HG03135 (cell line): ENCODE measurements at regions not wholly inside any gene's neighbourhood (a gene's known extent, or its start where the extent isn't known, plus 50 kb on each side); places are given as distances from the start of the nearest gene placed in this dataset.

Experiments used
- ATAC-seq: cut with Tn5 transposase; IDR thresholded peaks from one replicate; pipeline ENCODE4 v1.9.1; 2021; ENCODE audit warnings: mild to moderate bottlenecking, moderate library complexity; ENCODE audit not compliant: unreplicated experiment

DNA sequence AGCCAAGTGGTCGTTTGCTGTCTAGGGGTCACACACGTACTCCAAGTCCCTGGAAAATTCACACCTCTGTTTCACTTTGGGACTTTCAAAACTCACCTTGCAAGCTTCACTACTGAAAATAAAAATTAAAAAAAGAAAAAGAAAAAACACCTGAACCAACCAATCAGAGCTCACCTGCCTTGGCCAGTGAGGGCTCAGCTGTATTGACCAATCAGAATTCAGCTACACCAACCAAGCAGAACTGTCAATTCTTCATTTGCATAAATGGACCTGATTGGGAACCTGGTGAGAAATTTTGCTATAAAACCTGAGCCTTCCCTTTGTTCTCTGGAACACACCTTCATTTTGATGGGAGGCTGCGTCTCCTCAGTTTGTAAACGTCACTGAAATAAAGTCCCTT is 176.4 kb downstream of the TTC32 start:
- no peak for ATAC-seq

DNA sequence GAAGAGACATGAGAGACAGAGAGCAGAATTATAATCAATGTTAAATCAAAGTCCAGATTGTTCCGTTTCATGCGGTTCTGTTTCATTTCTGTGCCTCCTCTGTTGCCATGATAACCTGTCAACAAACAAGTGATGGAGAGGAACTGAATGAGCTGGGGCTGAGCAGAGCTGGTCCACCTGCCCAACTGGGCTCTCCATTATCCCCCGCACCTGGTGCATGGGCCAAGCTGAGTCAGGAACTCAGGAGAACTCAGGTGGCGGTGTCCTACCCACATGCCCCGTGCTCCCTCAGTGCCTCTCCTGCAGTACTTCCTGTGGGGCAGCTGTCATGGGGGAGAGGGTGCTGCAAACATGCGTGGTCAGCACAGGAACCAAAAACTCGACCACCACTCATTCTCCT is 178.8 kb downstream of the TTC32 start:
- no peak for ATAC-seq

DNA sequence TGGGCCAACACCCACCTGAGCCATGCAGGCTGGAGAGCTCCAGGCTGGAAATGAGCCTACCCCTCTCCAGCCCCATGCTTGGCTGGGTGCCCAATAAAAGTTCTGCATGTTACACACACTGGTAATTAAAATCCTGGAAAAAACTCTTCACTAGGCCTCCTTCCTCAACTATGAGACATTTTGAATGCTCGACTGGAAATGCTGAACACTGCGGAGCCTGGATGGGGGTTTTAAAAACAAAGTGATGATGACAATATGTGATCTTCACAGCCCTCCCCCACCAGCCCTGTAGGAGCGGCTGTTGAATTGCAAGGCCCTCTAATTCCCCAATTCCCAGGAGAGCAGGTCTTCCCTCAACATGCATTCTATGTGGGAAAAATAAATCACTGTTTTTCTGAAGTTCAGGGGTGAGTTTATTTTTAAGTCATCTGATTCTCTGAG is 179.2 kb downstream of the TTC32 start:
- no peak for ATAC-seq

DNA sequence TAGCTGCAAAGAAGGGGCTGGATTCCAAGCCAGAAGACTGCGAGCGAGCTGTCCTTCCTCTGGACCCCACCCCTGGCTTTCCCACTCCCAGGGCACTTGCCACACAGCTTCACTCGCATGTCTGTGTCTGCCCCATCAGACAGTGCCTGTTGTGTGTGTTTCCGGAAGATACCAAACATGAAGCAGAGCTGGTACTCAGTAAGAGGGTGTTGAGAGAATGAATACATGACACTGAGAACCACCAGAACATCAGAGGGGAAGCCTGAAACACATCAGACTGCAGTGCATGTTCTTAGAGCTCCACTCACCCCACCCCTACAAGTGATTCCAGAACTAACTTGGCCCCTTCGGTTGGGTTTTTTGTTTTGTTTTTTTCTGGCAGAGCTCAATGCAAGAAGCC is 181.5 kb downstream of the TTC32 start:
- ATAC-seq, result no peak

DNA sequence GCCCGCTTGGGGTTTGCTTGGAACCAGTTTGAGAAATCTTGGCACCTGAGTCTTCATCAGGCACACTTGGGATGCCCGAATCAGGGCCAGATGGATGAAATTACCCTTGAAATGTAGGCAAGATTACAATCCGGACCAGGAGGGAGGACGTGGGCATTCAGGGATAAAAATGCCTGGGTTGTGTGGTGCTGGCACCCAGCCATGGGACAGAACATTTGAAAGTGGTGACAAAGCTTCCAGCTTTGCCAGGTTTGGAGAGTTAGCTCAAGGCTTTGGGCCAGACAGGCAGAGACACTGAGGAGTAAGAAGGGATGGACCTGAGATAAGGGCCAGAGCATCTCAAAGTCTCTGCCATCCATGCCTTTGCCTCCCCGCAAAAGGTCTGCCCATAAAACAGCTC is 182.2 kb downstream of the TTC32 start:
- no peak for ATAC-seq

DNA sequence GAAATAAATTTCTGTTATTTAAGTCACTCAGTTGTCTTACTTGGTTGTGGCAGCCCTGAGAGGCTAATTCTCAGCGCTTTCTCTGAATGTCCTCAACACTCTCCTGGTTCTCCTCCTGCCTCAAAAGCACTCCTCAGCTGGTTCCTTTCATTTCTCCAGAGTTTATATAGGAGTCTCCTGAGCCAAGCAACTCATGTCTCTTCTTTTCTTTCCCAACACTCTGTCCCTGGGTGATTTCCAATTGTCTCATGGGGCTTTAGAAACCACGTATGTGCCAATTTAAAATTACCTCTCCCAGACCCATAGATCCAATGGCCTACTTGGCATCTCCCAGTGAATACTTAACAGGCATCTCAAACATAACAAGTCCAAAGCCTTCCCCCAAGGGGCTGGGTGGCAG is 184.3 kb downstream of the TTC32 start:
- no peak for ATAC-seq

DNA sequence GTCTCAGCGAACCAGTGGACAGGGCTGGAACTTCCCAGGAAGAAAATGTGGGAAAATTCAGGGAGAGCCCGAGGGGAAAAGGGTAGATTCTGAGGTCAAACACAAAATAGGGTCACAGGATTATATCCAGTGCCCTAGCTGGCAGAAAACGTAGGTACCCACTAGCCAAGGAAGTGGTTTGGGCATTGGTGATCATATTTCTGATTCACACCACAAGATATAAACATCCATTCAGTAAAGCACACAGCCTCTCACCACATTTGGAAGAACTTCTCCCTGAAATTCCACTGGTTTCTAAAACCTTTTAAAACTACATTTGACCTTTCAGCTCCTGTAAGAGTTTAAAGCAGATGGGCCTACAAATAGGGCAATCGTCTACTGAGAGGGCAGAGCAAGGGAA is 186.9 kb downstream of the TTC32 start:
- no peak for ATAC-seq

DNA sequence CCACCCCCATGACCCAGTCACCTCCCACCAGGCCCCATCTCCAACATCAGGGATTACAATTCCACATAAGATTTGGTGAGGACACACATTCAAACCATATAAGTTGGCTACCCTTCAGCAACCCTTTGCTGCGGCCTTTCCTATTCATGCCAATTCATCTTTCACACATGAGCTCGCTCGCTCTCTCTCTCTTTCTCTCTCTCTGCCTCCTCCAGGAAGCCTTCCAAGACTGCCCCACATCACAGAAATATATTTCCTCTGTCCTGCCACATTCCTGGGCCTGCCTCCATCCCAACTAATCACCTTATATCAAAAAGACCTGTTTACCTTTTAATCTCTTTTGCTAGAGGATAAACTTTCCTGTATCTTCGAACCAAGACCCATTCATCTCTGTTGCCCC is 188.9 kb downstream of the TTC32 start:
- no peak for ATAC-seq

DNA sequence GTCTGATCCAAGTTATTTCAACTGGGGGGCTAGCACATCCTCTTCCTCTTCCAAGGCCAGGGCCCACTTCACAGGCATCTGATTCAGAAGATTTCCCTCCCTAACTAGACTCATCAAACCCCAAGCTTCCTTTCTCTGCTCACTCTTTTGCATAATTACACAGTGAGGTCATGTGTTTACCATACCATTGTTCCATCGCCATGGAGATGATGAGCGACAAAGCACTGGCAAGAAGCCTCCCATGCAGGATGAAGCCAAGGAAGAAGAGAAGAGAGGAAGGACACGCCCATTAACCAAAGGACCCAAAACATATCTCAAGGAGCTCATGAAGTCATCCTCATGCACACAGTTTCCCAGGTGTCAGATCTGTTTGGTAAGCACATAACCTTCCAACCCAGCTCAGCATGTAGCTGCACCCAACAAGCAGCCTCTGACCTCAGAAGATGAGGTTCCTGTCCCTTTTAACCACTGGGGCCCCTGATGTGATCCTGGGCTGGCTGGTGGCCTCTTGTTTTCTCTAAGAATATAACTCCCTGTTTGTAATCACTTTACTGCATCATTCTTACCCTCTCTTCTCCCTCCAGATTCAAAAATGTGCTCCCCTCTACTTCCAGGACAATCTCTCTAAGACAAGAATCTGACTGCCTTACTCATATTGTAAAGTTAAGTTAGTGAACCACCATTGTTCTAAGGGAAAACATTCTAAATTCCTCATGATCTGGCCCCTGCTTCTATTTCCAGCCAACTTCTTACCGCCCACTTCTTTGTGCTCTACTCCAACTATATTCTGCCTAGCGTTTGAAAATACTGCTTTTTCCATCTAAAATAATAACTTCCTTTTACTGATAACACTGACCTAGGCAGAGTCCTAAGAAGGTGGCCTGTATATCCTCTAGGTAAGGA is 190.1 kb downstream of the TTC32 start:
- ATAC-seq, result no peak

DNA sequence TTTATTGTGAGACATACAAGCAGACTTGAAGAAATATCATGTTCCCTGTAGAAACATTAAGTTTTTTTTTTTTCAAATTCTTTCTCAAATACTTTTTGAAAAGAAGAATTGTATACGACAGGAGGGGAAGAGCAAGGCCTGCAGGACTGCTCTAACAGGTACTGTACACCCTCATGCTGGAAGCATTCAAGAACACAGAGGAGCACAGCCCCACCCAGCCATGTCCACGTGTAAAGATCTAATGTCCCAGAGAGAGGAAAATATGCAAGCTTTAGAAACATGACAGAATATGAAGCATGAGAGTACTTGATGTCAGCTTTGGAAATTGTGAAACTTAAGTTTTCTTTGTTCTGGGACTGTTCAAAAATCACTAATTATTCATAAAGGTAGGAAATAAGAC is 191.6 kb downstream of the TTC32 start:
- ATAC-seq, result no peak

DNA sequence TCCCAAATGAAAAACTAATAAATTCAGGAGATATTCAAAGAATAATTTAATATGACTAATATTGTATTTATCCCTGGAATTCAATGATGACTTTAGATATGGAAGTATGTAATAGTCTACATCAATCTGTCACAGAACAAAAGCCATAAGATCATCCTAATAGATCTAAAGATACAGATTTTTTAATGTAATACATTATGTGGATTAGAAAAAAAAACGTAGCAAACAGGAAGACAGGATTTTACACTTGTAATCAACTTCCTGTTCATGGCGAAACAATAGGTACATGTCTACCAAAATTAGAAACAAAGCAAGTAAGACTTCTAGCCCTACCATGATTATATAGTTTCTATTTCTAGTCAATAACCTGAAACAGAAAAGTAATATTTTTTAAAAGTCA is 192.2 kb downstream of the TTC32 start:
- ATAC-seq, result no peak

DNA sequence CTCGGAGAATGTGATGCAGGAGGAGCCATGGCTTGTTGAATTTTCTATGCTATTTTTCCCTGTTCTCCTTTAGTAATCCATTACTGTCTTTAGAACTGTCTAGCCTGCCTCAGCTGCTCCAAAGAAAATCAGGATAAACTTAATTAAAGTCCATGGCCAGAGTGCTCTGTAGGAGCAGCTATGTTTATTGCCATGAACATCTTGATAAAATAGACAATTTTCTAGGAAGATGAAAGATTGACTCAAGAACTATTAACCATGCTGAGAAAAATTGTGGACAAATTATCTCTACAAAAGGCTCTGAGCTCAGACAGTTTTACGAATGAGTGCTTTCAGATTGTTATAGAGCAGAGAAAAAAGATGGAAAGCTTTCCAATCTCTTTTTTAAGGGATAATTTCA is 193.0 kb downstream of the TTC32 start:
- no peak for ATAC-seq

DNA sequence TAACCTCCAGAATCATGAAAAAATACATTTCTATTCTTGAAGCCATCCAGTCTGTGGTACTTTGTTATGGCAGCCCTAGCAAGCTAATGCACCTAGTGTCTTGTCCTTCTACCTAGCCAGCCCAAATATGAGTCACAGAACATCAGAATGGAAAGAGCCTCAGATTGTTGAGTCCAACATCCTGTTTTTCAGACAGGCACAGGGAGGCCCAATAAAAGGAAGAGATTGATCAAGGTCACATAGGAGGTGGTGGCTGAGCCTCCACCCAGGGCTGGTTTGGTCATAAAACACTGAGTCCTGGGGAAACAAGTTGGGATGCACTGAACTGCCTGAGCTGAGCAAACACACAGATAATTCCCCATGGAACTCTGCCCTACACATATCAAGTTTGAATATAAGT is 195.5 kb downstream of the TTC32 start:
- ATAC-seq, result no peak

DNA sequence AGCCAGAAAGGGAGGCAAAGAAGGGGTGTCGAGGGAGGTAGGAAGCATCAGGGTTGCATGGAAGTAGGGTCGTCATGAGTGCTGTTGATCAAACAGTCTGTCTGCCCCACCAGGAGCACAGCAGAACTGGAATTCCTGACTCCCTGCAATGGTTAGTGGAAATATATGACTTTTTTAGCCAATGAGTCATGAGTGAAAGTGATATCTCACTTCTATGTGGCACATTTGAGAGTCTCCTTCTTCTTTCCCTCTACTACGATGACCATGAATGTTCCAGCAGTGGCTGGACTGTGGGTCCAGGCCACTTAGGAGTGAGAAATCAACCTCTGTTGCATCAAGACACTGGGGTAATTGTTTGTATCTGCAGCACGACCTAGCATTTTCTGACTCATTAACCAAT is 199.5 kb downstream of the TTC32 start:
- no peak for ATAC-seq

DNA sequence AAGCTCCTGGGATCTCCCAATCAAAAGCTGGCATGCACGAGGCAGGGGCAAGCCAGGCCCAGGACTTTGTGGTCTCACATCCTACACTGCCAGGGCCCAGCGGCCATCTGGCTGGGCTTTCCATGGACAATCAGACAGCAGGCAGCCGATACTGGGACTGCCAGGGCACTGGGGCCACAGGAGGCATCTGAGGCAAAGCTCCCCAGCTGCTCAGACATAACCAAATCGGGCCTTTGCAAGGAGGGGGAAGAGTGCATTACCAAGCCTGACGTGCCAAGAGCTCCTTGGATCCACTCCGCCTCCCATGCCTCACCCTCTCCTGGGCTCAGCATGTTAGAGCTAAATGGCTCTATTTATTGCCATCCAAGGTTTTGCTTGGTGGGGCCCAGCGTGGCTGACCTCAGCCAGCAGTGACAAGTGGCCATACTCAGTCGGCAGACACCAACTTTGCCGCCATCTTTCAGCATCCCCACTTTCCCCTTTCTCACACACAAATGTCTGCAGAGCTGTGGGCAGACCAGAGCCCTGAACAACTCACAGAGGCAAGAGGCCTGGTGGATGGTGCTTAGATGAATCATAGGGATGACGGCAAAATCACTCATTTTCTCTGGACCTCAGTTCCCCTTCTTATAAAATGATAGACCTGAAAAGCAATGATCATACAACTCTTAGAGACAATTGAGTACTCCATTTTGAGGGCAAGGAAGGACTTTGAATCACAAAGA is 200.8 kb downstream of the TTC32 start:
- no peak for ATAC-seq

DNA sequence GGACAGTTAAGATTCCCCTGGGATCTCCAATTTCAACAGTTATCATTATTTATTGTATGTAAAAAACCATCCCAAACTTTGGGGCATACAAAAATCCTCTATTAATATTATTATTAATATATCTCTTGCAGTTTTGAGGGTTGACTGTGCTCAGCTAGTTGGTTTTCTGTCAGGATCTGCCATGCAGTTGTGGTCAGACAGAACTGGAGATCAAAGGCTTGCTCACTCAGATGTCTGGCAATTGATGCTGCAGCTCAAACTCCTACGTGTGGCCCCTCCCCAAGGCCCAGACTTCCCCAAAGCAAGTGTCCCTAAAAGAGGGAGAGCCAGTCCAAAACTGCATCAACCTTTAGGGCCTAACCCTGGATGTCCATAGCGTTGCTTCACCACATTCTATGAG is 204.7 kb downstream of the TTC32 start:
- ATAC-seq, result no peak

DNA sequence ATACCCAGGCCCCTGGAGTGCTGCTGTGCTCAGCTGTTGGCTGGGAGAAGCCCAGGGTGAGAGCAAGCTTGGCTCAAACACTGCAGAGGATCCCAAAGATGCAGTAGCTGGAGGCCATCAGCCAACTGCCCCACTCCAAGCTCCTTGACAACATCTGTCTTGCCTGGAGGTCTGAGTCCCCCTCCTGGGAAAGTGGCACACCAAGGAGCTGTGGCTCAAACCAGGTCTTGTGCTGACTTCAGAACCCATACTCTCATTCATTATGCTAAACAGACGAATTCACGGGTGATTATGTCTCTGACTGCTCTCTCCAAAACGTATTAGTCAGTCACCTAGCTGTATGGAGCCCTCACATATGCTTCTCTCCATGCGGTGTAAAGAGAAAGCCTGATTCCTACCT is 206.1 kb downstream of the TTC32 start:
- no peak for ATAC-seq

DNA sequence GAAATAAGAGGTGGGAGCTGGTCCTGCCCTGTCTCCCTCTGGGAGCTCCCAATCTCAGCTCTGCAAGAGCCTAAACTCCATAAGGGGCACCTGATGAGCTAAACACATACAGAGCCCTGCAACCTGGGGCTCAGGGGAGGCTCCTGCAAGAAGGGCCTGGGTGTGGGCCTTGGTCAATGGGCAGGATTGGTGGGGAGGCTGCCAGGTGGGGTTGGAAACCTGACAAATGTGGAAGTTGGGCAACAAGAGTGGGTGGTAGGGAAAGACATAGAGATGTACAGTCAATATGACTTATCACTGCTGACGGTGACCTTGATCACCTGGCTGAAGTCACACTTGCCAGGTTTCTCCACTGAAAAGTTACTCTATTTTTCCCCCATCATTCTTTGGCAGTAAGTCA is 209.9 kb downstream of the TTC32 start:
- ATAC-seq, result no peak

DNA sequence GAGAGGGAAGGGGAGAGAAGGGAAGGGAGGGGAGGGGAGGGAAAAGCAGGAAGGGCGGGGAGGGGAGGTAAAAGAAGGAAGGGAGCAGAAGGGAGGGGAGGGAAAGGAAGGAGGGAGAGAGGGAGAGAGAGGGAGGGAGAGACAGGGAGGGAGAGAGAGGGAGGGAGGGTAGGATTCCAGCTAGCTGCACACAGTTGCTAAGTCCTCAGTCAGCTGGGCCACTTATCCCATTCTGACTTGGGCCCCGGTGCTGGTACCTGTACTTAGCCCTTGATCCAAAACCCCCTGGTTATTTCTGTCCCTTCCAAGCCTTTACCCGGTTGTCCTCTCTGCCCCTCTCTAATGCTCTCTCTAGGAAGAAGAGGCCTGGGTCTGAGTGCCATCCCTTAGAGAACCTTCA is 211.4 kb downstream of the TTC32 start:
- no peak for ATAC-seq

DNA sequence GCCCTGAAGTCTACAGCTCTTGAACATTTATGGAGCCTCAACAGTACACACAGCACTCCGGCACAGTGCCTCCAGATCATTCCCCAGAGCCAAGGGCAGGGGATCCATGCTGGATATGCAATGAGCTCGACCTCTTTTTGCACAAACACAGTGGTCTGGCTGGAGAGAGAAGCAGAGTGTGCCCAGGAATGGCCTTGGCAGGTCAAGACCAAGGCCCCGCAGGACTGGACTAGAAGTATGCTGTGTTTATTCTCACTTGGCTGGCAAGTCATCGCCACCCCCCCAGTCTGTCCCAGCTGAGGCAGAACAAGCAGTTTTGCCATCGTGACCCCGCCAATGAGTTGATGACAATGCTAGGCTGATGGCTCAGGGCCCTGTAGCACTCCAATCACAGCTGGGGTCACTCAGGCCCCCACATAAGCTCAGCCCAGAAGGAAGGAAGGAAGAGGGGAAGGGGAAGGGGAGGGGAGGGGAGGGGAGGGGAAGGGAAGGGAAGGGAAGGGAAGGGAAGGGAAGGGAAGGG is 212.1 kb downstream of the TTC32 start:
- no peak for ATAC-seq

DNA sequence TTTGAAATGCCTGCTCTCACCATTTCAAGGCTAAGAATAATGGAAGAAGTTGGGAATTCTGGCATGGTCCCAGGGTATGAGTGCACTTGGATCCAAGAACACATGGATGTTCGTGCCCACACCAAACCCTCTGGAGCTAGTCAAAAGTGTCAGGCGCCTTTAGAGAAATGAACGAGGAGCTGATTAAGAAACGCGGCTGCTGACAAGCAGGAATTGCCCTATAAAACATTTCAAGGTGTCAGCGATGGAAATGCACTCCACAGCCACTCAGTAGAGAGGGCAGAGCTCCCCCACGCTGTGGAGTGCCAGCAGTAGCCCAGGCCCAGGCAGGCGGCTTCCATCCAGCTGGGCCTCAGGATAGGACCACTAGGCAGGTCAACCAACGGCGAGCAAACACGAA is 213.7 kb downstream of the TTC32 start:
- ATAC-seq, result no peak

DNA sequence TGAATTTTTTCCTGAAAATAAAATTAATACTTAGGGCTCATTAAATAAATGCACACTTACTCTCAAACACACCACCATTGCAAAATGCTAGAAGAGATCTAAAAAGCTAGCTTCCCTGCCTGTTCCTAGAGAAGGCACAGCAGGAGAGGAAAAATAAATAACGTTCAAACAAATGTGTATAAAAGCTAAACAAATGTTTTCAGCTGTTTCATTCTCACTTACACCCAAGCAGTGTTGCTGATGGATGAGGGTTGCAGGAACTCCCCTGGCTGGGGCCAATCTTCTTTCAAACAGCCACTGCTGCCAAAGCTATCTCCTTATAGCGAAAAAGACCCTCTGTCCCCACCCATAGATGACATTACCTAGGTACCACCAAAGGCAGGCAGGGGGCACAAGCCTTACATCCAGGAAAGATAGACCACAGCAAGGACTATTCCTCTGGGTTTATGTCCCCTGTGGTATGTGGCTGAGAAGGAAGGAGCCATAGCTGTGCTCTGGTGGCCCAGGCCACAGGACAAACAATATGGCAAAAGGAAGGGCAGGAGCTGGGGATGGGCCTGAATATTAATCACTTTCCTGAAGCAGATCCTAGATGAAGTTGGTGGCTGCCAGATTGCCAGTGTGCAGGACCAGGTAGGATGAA is 214.6 kb downstream of the TTC32 start:
- no peak for ATAC-seq
